22Rv1 (cell line): ENCODE measurements at regions not wholly inside any gene's neighbourhood (a gene's known extent, or its start where the extent isn't known, plus 50 kb on each side); places are given as distances from the start of the nearest gene placed in this dataset.
"Not testable (repeated sequence)": the region's sequence is repeated elsewhere in the genome, so short reads cannot be mapped to it uniquely, and the experiment has no call there.

Source experiments
- H3K27ac ChIP-seq: fragments of 450-650 bp; 2 replicates; pipeline ENCODE4 v1.5.1; 2017
- CTCF ChIP-seq: fragments of 450-650 bp; IDR thresholded peaks from 2 replicates; pipeline ENCODE4 v1.5.1; 2017; ENCODE audit warnings: mild to moderate bottlenecking
- ZFX ChIP-seq: fragments of 450-650 bp; IDR thresholded peaks from 2 replicates; pipeline ENCODE4 v1.6.1; 2017; ENCODE audit warnings: antibody characterized with exemption, borderline replicate concordance

GRCh38 chr18:70720607-70721006 lies 431.8 kb downstream of the SOCS6 start:
- no peak overlapping the region for H3K27ac ChIP-seq
- TF ChIP-seq CTCF (no peak), ZFX (no peak)

- no peak overlapping the region for H3K27ac ChIP-seq
- TF ChIP-seq ZFX (no peak), CTCF (no peak)
Observed at GRCh38 chr18:70709720-70710119, 420.9 kb downstream of the SOCS6 start.

DNA sequence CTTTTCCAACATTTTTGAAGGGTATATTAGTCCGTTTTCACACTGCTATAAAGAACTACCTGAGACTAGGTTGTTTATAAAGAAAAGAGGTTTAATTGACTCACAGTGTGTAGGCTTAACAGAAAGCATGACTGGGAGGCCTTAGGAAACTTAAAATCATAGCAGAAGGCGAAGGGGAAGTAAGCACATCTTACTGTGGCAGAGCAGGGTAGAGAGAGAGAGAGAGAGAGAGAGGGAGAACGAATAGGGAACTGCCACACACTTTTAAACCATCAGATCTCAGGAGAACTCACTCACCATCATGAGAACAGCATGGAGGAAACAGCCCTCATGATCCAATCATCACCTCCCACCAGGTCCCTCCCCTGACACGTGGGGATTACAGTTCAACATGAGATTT lies 420.3 kb downstream of the SOCS6 start:
- no peak for TF ChIP-seq ZFX
- H3K27ac ChIP-seq: no peak overlapping the region

DNA sequence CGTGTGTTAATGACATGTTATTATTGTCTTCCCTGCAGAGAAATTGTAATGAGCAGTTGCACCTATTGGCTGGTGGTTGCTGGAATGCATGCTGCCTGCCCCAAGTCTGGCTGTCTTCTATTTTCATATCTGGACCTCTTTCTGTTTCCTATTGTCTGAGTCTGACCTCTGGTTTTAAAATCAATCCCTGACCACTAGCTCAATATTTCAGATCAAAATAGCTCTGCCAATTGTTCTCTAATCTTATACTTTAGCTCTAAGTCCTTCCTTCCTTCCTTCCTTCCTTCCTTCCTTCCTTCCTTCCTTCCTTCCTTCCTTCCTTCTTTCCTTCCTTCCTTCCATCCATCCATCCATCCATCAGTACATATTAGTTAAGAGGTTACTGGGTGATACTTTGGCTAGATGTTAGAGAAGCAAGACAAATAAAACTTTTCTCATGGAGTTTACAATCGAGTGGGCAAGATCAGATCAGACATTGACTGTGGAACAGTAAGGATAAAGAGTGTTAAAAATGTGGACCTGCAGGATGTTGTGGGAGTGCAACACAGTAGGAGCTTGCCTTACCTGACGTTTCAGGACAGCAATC lies 417.1 kb downstream of the SOCS6 start:
- no peak overlapping the region for H3K27ac ChIP-seq
- no peak for TF ChIP-seq CTCF
- TF ChIP-seq ZFX: no peak

GRCh38 chr18:70700496-70700895 lies 411.7 kb downstream of the SOCS6 start:
- no peak overlapping the region for H3K27ac ChIP-seq
- TF ChIP-seq CTCF: no peak
- TF ChIP-seq ZFX: no peak

GRCh38 chr18:70698574-70698973 lies 409.7 kb downstream of the SOCS6 start:
- no peak overlapping the region for H3K27ac ChIP-seq
- TF ChIP-seq CTCF: no peak
- TF ChIP-seq ZFX: no peak

- peak overlapping the region; percentile 17; the same call in 1 of the 2 replicates for H3K27ac ChIP-seq
- no peak for TF ChIP-seq ZFX
Observed at GRCh38 chr18:70693246-70693645, 404.4 kb downstream of the SOCS6 start.

DNA sequence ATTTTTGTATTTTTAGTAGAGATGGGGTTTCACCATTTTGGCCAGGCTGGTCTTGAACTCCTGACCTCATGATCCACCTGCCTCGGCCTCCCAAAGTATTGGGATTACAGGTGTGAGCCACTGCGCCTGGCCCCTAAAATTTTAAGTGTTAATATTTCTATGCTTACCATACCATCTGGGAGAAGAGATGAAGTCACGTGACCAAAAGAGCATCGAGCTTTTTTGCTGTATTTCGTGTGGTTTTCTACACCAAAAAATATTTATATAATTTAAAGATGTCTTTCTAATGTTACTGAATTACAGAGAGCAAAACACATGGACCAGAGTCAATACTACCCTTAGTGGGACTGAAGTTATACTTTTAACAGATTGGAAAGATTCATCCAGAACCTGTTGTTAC lies 400.9 kb downstream of the SOCS6 start:
- not testable (repeated sequence) for H3K27ac ChIP-seq

- TF ChIP-seq CTCF: no peak
- no peak for TF ChIP-seq ZFX
- no peak overlapping the region for H3K27ac ChIP-seq
Observed at GRCh38 chr18:70688286-70688685, 399.4 kb downstream of the SOCS6 start.
